Hepatic stellate cell (primary cell): ENCODE measurements at regions not wholly inside any gene's neighbourhood (a gene's known extent, or its start where the extent isn't known, plus 50 kb on each side); places are given as distances from the start of the nearest gene placed in this dataset.
A peak's percentile ranks its signal among the peaks of the same experiment; 100 is the strongest.

Experiments
- DNase-seq: peaks from one replicate; pipeline ENCODE4 v3.0.0; 2011; ENCODE audit warnings: low spot score

DNA sequence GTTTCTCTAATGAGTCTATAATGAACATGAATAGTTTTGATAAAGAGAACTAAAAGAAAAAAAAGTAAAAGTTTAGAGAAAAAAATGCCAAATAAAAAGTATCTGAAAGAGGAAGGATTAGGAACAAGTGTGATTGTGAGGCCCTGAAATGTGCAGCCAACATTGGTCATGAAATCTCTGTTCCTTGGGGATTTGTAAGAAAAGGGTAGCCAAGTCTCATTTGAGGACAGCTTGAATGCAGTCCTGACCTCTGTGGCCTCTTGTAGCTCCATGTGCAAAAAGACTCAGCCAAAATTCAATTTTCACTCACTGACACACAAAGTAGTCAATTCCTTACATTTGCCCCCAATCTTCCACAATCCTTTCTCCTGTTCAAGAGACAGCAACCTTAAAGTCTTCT, 167.9 kb downstream of the KLF12 start:
- DNase-seq: no peak

DNA sequence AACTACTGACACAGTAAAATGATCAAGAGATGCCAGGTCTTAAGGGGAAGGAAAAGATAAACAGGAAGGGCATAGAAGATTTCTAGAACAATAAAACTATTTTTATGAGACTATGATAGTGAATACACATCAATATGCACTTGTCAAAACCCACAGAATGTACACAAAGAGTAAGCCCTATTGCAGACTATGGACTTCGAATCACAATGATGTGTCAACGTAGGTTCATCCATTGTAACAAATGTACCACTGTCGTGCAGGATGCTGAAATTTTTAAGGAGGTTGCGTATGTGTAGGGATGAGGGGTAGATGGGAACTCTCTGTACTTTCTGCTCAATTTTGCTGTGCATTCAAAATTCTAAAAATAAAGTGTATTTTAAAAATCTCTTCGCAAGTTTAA, 171.9 kb downstream of the KLF12 start:
- no peak for DNase-seq

DNA sequence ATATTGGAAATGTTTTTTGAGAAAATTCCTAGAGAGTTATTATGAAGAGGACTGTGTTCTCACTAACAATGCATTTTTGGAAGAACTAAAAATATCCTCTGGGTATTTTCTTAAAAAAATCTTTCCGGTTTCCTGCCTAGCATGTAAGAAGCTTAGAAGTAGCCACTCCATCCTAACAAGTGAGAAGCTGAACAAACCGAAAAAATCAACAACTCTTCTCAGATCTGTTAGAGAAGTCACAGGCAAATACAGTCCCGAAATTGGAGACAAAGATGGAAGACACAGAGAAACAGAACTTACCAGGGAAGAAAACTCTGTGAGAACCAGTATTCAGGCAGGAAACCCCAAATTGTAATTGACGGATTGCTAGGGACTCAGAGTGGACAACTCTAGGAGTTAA, 173.0 kb downstream of the KLF12 start:
- no peak for DNase-seq

DNA sequence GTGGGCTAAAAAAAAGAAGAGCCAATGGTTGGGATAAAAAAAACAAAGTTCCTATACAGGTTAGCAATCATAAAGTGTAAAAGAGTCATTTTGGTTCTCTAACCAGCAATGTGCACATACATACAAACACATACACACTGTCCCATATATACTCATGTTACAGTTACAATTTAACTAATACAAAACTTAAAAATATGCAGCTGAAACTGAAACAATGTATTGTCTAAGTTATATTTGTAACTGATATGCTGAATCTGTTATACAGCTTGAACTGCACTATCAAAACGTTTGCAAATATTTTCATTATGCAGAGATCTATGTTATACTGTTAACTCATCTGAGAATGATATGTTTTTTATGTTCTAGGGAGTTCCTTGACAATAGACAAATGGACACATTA, 173.7 kb downstream of the KLF12 start:
- no peak for DNase-seq

DNA sequence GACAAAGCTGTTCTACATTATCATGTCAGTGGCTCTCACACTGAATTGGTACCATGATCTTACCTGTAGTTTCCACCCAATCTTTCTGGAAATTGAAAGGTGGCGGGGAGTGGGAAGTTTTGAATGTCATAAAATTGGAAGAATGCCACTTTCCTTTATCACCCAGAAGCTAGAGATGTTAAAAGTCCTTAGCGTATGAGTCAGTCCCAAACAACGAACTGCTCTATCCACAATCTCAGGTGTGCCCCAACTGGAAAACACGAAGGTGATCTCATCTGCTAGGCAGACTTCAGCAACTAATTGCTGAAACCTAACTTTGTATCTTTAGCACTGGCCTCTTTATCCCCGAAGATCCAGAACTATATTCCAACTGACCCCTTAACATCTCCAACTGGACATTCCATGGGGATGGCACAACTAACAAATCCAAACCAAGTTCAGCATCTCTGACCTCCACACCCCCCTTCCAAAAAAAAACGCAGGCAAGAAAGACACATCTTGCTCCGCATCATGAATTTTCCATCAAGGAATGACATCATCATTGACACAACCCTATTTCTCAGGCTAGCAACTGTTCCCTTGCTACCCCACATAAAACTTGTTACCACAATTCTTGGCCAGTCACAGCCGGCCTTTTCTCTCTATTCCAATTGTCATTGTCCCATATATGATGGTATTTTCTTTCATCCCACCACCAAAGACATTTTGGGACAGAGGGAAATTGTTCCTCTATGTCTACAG, 175.4 kb downstream of the KLF12 start:
- no peak for DNase-seq

DNA sequence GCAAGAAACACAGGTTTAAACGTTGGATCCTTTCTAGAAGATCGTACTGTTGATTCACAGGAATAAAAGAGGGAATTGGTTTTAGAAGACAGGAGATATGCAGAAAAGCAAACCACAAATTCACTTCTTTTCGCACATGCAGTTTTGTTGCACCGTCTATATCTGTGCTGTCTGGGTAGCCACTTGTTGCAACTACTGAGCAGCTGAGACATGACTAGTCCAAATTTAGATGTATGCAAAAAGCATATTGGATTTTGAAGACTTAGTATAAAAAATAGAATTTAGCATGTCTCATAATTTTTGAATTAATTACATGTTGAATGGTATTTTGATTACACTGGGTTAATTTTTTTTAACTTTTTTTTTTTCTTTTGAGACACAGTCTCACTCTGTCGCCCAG, 176.3 kb downstream of the KLF12 start:
- no peak for DNase-seq

DNA sequence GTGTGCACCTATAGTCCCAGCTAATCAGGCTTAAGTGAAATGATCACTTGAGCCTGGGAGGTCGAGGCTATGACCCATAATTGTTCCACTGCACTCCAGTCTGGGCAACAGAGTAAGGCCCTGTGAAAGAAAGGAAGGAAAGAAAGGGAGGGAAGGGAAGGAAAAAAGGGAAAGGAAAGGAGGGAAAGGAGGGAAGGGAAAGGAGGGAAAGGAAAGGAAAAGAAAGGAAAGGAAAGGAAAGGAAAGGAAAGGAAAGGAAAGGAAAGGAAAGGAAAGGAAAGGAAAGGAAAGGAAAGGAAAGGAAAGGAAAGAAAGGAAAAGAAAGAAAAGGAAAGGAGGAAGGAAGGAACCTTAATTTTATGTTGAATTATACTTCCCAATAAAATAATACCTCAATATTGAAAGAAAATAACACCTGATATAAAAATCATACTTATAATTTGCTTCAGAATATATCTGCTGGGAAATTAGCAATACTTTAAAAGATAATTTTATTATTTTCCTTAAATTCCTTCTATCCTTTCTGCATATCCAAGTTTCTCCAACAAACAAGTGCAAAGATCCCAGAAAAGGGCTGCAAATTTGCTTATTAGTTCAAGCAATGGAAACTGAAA, 177.3 kb downstream of the KLF12 start:
- no peak for DNase-seq

DNA sequence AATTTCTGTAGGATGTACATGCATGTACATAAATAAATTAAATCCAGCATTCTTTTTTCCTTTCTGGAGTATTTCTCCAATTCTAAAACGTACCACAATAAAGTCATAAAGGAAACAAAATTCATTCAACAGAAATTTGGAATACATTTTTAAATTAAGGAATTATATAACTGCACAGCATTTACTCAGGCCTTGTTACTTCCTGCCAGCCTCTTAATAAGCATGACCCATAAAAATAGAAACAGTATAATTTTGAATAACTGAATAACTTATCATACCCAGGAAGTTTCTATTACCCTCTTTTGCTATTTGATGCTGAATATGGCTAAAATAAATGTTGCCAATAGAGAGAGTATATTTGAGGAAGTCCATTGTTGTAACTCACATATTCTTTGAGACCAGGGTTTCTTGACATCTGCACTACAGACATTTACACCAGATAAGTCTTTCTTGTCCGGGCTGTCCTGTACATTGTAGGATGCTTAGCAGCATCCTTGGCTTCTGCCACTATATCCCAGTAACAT, 178.2 kb downstream of the KLF12 start:
- no peak for DNase-seq

DNA sequence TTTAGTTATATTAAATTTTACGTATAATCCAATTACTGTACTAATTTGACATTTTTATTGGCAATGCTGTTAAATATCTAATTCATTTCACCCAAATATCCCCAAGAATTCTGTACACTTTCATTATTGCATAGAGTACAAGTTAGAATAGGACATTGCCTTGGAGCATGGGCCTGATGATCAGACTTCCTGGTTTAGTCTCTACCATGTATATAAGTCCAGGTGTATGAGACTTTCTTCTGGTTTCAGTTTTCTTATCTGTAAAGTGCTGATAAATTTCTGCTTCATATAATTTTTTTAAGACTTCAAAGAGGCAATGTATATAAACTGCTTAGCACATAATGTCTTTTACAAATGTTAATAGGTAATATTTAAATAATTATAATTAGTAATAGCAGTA, 179.4 kb downstream of the KLF12 start:
- no peak for DNase-seq

DNA sequence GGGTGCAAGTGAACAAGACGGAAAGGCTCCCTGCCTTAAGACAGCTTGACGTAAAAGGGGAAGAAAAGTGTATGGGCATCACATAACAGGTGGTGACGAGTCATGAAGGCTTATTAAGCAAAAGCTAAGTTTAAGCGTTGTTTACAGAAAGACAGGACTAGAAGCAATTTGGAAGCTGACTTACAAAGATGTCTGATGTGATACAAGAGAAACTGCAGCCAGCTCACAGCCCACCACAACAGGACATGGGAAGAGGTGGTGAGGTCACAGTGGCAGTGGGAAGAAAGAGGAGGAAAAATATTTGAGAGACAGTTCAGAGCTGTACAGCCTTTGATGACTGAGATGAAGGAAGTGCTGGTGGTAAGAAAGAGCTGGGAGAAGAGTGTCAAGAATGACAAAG, 181.6 kb downstream of the KLF12 start:
- no peak for DNase-seq

DNA sequence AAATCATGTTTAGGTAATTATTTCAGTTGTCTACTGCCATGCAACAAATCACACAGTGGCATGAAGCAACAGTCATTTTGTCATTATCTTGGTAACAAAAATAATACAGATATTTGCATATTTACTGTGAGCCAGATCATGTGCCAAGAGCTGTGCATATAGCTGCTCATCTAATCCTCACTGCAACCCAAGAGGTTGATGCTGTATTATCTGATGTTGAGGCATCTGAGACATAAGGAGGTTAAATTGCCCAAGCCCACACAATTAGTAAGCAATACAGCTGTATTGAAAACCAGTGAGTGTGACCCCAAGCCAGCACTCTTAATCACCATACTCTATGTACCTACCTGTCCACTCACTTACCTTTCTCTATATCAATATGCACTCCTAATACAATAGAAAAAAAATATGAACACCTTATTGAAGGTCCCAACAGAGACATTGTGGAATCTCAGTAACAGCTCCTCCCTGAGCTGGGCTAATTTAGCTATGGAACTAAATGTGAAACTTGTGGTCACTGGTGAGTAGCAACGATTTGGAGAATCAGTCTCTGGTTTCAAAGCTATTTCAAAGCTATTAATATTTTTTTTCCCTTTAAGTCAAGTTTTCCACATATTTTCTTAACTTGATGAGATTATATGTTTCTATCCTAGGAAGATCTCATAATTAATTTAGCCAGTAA, 185.2 kb downstream of the KLF12 start:
- no peak for DNase-seq

DNA sequence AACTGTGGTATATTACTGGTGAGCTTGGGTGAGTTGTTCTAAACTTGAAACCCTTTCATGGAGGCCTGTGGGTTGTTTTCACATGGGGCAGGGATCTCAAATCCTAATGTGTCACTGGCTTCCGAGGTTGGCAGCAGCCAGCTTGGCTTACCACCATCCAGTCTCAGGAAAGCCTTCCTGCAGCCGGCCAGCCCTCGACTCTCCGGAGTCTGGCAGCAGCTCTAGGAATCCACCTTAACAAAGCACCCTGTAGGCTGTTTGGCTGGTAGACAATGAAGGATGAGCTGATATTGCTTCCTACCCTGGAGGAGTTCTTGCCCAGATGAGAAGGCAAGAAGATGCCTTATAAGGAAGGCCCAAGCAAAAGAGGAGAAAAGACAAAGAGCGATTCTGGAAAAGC, 188.3 kb downstream of the KLF12 start:
- no peak for DNase-seq

DNA sequence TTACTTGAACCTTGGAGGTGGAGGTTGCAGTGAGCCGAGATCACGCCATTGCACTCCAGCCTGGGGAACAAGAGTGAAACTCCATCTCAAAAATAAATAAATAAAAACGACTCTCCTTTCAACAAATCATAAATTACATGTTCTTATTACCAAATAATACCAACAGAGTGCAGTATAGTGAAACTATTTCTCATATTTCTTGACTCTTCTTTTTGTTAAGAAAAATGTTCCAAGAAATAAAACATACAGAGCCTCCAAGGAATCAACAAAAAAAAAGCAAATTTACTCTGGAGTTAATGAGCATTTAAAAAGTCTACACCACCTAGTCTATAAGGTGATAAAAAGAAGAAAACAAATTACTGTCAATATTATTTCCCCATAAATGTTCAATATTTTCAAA, 188.8 kb downstream of the KLF12 start:
- no peak for DNase-seq

DNA sequence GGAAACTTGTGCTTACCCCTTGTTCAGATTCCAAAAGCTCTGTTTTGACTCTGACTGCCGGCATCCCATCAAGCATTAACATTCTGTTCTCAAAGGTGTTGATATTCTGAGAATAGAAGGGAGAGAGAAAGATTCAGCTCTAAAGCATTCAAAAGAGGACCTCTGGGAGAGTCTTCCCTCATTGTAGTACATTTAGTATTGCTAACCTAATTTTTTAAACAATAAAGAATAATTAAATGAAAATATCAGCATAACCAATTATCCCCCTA, 190.3 kb downstream of the KLF12 start:
- DNase-seq: no peak

DNA sequence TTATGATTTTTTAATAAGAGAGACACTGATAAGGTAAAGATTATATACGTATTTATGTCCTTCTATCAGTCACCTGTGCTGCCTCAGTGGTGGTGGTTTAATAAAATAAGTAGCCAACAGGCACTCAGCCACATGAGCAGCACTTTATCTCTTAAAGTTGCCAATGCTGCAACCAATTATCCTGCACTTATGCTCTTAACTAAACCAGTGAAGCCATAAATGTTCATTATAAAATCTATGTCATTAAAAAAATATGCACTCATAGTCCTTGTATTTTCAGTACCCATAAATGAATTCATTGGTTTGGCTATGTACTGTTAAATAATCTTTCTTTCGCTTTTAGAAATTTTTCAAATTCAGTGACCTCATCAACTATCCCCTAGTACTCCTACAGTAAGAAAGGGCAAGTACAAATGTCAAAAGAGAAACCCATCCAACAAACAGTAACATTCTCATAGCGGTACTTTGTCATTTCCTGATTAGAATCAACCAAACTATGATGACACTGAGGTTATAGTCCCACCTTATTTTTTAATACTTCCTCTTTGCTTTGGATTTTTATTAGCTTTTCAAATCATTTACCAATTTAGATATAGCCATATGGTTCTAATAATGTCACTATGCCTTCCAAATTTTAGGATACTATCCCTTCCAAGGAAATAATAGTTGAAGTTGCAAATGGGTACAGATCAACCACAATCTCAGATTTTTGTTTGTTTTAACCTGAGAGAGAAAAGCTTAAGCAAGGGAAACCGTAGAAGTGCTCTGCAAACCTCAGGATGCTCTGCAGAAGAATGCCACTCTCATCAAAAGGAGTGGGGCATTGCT, 190.9 kb downstream of the KLF12 start:
- no peak for DNase-seq

DNA sequence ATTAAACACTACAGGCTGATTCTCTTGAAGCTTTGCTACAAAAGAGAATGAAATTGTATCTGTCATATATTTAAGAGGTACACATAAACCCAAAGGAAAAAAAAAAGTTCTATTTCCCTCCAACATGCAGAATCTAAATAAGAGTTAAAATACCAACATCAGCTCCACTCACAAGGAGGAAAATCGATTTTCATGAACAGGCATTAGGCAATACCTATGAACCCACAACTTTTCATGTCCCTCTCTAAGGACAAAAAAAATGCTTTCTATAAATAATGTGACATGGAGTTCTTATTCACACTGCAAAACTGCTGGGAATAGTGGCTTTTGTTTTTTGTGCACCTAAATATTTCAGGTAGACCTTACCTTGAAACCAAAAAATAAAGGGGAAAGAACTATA, 192.5 kb downstream of the KLF12 start:
- DNase-seq: no peak

DNA sequence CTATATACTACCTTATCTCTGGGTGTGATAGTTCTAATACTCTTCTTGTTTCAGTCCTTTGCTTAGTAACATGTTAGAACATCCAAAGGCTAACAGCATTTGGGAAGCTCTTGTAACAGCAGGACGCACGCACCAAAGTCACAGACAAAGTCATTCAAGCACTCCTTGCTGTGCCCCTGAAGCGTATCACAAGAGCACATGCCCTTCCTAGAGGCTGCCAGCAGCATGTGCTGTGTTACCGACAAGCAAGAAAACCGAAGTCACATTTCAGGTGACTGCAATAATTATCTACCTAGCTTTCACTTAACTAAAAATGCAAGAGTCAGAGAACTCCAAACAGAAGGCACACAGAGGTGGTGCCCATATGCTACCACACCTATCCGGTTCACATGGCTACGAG, 194.1 kb downstream of the KLF12 start:
- no peak for DNase-seq

DNA sequence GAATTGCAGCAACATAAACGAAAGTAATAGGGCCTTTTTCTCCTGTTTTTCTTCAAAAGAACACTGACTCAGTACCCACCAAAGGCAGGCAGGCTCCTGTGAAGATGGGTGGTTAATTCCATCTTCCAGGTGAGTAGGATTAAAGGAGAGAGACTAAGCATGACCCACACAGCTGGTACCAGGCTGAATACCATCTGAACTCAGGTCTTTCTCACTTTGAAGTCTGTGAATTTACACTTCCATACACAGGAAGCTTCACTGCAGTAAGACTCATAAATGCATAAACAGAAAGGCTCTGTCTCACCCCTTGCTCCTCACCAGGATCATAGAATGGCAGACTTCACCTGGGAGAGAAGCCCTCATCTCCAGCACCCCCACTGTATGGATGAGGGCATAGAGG, 194.6 kb downstream of the KLF12 start:
- no peak for DNase-seq

DNA sequence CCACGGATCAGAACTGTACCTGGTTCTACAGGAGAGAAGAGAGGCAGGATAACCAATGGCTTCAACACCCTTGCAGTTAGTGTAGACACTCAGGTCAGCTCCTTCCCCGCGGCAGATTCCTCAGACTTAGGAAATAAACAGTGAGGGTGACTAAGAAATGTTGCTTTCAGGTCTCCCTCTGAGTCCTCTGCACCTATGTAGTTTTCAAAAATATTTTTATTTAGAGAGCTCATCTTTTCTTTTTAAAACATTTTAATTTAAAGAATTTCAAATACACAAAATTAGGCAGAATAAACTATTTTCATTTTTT, 195.2 kb downstream of the KLF12 start:
- no peak for DNase-seq

DNA sequence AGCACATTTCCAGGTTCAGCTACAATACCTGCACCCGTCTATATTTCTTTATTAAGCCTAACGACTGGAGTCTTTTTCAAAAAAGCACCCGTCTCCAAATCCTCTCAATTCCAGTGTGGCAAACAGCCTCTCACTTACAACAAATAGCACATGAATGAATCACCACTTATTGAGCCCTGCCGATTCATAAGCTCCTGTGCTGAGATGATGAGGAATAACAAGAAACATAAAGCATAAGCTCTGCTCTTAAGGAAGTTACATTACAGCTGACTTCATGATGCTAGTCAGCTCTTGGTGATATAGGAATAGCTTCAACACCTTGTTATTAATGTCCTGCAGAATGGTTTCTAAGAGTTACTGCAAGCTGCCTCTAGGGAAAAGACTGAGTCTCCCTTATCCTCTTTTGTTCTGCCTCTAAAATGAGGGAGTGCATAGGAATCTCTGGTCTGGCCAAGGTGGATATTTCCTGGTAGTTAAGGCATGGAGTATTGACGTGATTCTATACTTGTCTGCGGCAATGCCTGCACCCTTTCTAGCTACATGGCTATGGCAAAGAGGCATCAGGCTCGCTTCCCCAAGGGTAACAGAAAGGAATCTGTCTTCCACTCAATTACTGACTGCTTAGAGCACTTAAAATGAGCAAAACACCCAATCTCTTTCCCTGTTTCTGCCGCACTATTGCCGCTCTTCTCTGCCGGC, 195.7 kb downstream of the KLF12 start:
- peak; percentile 42 for DNase-seq

DNA sequence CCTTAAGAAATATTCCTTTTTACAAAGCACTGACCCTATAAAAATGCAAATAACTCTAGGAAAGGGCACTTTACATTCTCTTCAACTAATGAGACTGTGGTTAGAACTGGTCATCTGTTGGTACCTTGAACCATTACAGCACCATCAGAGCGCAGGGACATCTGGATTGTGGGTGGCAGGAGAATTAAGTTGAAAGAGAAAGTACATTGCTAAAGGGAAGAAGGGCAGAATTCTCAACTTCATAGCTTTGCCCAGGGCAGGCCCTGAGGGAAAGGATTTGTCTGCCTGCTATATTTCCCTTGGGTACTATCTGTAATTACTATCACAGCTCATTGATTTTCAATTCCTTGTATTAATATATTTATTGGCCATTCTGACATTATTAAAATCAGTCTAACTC, 196.8 kb downstream of the KLF12 start:
- DNase-seq: no peak

DNA sequence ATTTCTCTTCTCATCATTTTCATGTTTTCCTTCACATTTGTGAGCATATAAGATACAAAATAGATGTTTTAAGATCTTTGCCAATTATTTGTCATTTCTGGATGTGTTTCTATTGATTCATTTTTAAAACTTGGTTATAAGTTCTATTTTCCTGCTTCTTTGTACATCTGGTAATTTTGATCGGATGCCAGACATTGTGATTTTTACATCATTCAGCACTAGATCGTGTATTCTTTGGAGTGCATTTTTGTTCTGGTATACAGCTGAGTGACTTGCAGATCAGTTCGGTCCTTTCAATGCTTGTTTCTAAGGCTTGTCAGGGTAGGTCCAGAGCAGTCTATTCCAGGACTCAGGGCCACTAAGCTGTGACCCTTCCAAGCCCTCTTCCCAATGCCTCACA, 198.2 kb downstream of the KLF12 start:
- DNase-seq: no peak
